GM20000 (cell line): ENCODE measurements at regions not wholly inside any gene's neighbourhood (a gene's known extent, or its start where the extent isn't known, plus 50 kb on each side); places are given as distances from the start of the nearest gene placed in this dataset.
"Not testable (repeated sequence)": the region's sequence is repeated elsewhere in the genome, so short reads cannot be mapped to it uniquely, and the experiment has no call there.

Experiments
- DNase-seq: peaks from one replicate; pipeline ENCODE4 v3.0.0; 2012; ENCODE audit warnings: low spot score
- TF ChIP-seq, protein P1 (sequence below): IDR thresholded peaks from 2 replicates; pipeline ENCODE4 v1.5.1; 2012; ENCODE audit warnings: mild to moderate bottlenecking, control low read depth; ENCODE audit errors: extremely low read depth, missing control alignments

DNA sequence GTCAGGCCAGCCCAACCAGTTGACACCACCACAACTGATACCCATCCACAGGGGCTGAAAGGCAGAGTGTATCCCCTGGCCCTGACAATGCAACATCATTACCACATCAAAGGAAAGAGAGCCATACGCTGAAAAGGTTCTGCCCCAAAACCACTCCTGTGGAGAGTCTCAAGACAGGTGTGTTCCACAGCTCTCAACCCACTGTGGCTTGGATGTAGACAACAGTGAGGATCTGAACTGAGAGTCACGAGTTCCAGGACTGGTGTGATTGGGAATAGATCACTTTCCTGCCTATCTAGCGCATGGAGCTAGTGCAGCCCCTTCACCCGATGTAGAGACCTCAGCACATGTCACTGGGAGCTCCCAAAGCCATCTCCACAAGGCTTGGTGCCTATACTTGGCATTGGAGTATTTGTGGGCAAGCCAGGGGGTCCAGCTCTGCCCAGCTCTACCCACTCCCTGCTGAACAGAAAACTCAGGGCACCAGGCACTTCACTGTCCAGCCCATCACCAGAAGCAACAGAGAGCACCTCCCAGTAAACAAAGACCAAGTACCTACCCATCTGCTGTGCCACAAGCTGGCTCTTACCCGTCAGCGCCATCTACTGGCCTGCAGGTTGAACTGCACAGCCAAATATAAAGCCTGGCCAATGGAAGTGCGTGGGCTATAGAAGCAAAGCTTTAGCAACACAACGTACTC, 579.5 kb downstream of the UQCRFS1 start:
- peak; percentile 35 for DNase-seq
- TF ChIP-seq, protein P1, sequence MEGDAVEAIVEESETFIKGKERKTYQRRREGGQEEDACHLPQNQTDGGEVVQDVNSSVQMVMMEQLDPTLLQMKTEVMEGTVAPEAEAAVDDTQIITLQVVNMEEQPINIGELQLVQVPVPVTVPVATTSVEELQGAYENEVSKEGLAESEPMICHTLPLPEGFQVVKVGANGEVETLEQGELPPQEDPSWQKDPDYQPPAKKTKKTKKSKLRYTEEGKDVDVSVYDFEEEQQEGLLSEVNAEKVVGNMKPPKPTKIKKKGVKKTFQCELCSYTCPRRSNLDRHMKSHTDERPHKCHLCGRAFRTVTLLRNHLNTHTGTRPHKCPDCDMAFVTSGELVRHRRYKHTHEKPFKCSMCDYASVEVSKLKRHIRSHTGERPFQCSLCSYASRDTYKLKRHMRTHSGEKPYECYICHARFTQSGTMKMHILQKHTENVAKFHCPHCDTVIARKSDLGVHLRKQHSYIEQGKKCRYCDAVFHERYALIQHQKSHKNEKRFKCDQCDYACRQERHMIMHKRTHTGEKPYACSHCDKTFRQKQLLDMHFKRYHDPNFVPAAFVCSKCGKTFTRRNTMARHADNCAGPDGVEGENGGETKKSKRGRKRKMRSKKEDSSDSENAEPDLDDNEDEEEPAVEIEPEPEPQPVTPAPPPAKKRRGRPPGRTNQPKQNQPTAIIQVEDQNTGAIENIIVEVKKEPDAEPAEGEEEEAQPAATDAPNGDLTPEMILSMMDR: peak; percentile 84

DNA sequence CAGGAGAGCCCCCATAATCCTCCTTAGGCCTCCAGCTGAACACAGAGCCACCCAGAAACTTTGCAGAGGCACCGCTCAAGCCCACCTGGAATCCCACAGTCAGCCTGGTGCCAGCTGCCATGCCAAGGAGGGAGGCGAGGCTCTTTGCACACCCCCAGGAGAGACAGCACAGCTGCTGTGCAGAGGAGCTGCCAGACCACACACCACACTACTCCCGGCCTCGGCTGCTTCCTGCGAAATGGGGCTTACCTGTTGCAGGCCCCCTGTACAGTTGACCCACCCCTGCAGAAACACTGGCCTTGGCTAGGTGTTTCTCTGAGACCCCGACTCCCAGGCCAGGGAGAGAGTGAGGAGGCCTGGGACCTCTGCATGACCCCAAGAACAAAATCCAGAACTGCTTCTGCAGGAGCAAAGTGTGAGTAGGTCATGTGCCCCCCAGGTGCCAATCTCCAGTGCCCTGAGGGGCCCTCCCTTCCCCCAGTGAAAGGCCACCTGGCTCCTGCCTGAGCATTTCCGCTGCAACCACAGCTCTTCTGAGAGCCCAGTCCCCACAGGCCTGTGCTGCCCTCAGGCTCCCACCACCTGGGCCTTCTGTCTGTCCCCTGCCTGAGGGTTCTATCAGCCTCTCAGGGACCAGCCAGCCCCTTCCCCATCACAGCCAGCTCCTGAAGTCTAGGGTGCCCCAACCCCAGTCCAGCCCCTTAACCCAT, 580.4 kb downstream of the UQCRFS1 start:
- DNase-seq: no peak
- TF ChIP-seq, protein P1: no peak

DNA sequence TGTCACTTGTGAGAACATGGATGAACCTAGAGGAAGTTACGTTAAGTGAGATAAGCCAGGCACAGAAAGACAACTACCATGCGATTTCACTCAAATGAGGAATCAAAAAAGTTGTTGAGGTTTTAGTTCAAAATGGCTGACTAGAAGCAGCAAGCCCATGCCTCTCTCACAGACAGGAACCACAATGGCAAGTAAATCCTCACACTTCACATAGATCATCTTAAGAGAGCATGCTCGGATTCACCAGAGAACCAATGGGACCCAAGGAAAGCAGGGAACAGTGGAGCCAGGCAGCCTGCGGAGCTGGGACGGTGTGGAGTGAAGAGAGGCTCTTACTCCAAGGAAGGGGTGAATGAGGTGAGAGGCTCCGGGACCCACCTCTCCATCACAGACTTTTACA, 581.0 kb downstream of the UQCRFS1 start:
- TF ChIP-seq, protein P1: no peak
- DNase-seq: no peak

DNA sequence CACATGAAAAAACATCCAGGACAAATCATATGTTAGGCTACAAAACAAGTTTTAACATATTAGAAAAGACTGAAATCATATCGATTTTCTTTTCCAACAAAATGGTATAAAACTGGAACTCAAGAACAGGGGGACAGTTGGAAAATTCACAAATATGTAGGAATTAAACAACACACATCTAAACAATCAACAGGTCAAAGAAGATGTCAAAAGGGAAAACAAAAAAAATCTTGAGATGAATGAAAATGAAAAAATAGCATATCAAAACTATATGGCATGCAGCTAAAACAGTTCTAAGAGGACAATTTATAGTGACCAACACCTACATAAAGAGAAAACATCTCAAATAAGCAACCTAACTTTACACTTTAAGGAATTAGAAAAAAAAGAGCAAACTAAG, 585.3 kb downstream of the UQCRFS1 start:
- TF ChIP-seq, protein P1: no peak
- no peak for DNase-seq

DNA sequence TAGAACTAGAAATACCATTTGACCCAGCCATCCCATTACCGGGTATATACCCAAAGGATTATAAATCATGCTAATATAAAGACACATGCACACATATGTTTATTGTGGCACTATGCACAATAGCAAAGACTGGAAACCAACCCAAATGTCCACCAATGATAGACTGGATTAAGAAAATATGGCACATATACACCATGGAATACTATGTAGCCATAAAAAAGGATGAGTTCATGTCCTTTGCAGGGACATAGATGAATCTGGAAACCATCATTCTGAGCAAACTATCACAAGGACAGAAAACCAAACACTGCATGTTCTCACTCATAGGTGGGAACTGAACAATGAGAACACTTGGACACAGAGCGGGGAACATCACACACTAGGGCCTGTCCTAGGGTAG, 586.5 kb downstream of the UQCRFS1 start:
- DNase-seq: not testable (repeated sequence)

DNA sequence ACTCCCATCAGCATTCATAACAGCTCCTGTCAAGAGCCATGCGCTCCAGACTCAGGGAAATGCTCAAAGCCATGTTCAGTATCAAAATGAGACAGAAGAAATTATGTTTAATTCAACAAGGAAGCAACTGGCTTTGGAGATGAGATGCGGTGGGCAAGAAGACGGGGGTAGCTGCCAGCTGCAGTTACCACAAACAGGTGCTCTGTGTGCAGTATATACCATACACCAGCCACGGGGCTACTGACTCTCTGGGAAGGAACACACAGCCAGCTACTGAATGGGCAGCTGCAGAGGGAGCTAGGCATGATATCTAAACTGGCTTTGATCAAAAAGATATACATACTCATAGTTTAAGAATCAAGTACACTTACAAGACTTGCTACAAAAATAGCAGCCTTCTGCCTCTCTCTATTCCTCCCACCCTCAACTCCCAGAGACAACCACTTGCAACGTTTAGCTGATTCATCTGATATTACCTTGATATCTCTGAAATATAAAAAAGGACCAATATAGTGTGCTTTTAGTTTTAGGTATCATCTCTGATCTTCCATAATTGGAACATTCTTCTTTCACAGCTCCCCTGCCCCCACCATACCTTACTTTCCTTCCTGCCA, 593.0 kb downstream of the UQCRFS1 start:
- TF ChIP-seq, protein P1: no peak
- DNase-seq: no peak

DNA sequence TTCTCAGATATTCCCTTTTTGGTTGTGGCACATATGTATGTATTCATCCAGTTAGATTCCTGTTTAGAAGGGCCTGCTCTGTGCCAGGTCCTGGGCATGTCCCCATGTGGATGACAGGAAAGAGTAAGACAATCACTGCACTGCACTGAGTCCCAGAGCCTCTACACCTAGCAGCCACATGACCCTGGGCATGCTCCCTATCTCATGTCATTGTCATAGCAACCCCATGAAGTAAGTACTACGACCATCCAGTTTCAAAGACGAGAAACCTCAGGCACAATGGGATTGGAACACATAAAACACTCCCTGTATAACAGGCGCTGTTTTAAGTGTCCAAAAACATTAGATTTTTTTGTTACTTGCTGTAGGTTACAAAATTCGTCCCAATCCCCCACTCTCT, 594.4 kb downstream of the UQCRFS1 start:
- TF ChIP-seq, protein P1: no peak
- DNase-seq: no peak
